ENCODE measurements at regions not wholly inside any gene's neighbourhood (a gene's known extent, or its start where the extent isn't known, plus 50 kb on each side); places are given as distances from the start of the nearest gene placed in this dataset.
A peak's percentile ranks its signal among the peaks of the same experiment; 100 is the strongest.

- no peak overlapping the region for H3K4me3 ChIP-seq (ENCODE audit: low read depth, low read length)
- peak; percentile 27 for DNase-seq (ENCODE audit: low read depth)
- TF ChIP-seq CTCF (IDR thresholded peaks at IDR 0.05; ENCODE audit: insufficient read depth, low read length) = no peak
Observed at GRCh38 chr9:88689509-88690298, 154.7 kb downstream of the NXNL2 start.

- DNase-seq (ENCODE audit: low read depth) = no peak
- H3K4me3 ChIP-seq (ENCODE audit: low read depth, low read length) = no peak overlapping the region
- no peak for TF ChIP-seq CTCF (IDR thresholded peaks at IDR 0.05; ENCODE audit: insufficient read depth, low read length)
Observed at GRCh38 chr9:88690628-88691027, 155.7 kb downstream of the NXNL2 start.

GRCh38 chr9:88691091-88691490, 156.1 kb downstream of the NXNL2 start:
- DNase-seq (ENCODE audit: low read depth) = no peak
- H3K4me3 ChIP-seq (ENCODE audit: low read depth, low read length) = no peak overlapping the region
- TF ChIP-seq CTCF (IDR thresholded peaks at IDR 0.05; ENCODE audit: insufficient read depth, low read length) = no peak

GRCh38 chr9:88691811-88692210, 156.8 kb downstream of the NXNL2 start:
- peak; percentile 28 for DNase-seq (ENCODE audit: low read depth)
- no peak for TF ChIP-seq CTCF (IDR thresholded peaks at IDR 0.05; ENCODE audit: insufficient read depth, low read length)
- H3K4me3 ChIP-seq (ENCODE audit: low read depth, low read length) = no peak overlapping the region

GRCh38 chr9:88692827-88693226, 157.8 kb downstream of the NXNL2 start:
- no peak overlapping the region for H3K4me3 ChIP-seq (ENCODE audit: low read depth, low read length)
- DNase-seq (ENCODE audit: low read depth) = no peak
- TF ChIP-seq CTCF (IDR thresholded peaks at IDR 0.05; ENCODE audit: insufficient read depth, low read length) = no peak

- DNase-seq (ENCODE audit: low read depth) = no peak
- H3K4me3 ChIP-seq (ENCODE audit: low read depth, low read length) = no peak overlapping the region
- TF ChIP-seq CTCF (IDR thresholded peaks at IDR 0.05; ENCODE audit: insufficient read depth, low read length) = no peak
Observed at GRCh38 chr9:88694625-88695024, 159.6 kb downstream of the NXNL2 start.

- H3K4me3 ChIP-seq (ENCODE audit: low read depth, low read length) = no peak overlapping the region
- DNase-seq (ENCODE audit: low read depth) = no peak
- no peak for TF ChIP-seq CTCF (IDR thresholded peaks at IDR 0.05; ENCODE audit: insufficient read depth, low read length)
Observed at GRCh38 chr9:88696501-88696900, 161.5 kb downstream of the NXNL2 start.

All from fibroblast of the aortic adventitia (primary cell).